Suprapubic skin (tissue), 4 donors: ENCODE measurements at regions not wholly inside any gene's neighbourhood (a gene's known extent, or its start where the extent isn't known, plus 50 kb on each side); places are given as distances from the start of the nearest gene placed in this dataset.

Source experiments
- DNase-seq, 2 donors: peaks; one replicate each; pipeline ENCODE4 v3.0.0-alpha.2; 2019; ENCODE audit warnings: low spot score in 2 of 2
- H3K27ac ChIP-seq: fragments of 200-600 bp; sonication (generic); one replicate; pipeline ENCODE4 v1.5.1; 2019
- H3K27me3 ChIP-seq: fragments of 200-600 bp; sonication (generic); one replicate; pipeline ENCODE4 v1.5.1; 2019
- H3K36me3 ChIP-seq: fragments of 200-600 bp; sonication (generic); one replicate; pipeline ENCODE4 v1.5.1; 2019
- H3K4me1 ChIP-seq: fragments of 200-600 bp; sonication (generic); one replicate; pipeline ENCODE4 v1.5.1; 2019
- H3K4me3 ChIP-seq: fragments of 200-600 bp; sonication (generic); one replicate; pipeline ENCODE4 v1.5.1; 2019; ENCODE audit warnings: mild to moderate bottlenecking
- H3K9me3 ChIP-seq: fragments of 200-600 bp; sonication (generic); one replicate; pipeline ENCODE4 v1.5.1; 2019
- EP300 ChIP-seq: sonication (generic); formaldehyde crosslinking; IDR thresholded peaks from one replicate; pipeline ENCODE4 v1.6.1; 2017; ENCODE audit warnings: antibody characterized with exemption
- POLR2A ChIP-seq, 2 donors: fragments of 450-650 bp; IDR thresholded peaks; one replicate each; pipeline ENCODE4 v1.6.1; 2017; ENCODE audit warnings: antibody characterized with exemption in 2 of 2, mild to moderate bottlenecking in 2 of 2, moderate library complexity in 2 of 2
- POLR2AphosphoS5 ChIP-seq, 3 donors: sonication (generic); formaldehyde crosslinking; IDR thresholded peaks; one replicate each; pipeline ENCODE4 v1.6.1; 2017; ENCODE audit warnings: antibody characterized with exemption in 3 of 3
- WGBS: methylation state at CpG from one replicate; pipeline ENCODE4 v1.1.5; 2018; 5-methylcytosine and 5-hydroxymethylcytosine counted together
- TF ChIP-seq, protein P1 (sequence below), 2 donors: fragments of 200-600 bp in 1 of 2; fragments of 450-650 bp in 1 of 2; sonication (generic) in 1 of 2; IDR thresholded peaks; one replicate each; pipeline ENCODE4 v1.5.1; 2016 to 2019; ENCODE audit warnings: antibody characterized with exemption in 2 of 2, mild to moderate bottlenecking in 1 of 2, moderate library complexity in 1 of 2

DNA sequence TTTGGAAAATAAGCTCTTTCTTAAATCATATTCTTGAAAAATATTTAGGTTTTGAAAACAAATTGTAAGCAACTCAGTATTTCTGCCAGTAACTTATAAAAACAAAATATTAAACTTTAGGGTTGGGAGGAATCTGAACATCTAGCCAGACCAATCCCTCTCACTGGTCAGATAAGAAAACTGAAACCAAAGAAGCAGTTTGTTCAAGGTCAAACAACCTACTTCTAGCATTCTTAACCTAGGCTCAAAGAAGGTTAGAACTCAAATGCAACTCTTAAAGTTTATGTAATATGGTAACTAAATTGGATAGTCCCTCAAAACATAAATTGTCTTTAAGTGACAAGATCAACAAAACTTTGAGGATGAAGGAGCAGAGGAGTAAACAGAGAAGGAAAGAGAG, 374.9 kb upstream of the TNC start:
- Histone ChIP-seq H3K27ac (no peak overlapping the region), H3K4me1 (no peaks in the 10 kb centered on the region), H3K4me3 (no peak overlapping the region), H3K9me3 (no peaks in the 10 kb centered on the region), H3K27me3 (no peaks in the 10 kb centered on the region), H3K36me3 (no peaks in the 10 kb centered on the region)
- no peak for DNase-seq
- no peak for TF ChIP-seq POLR2AphosphoS5 (IDR thresholded peaks at IDR 0.05)
- TF ChIP-seq POLR2A (IDR thresholded peaks at IDR 0.05) = no peak
- no peak for TF ChIP-seq EP300
- TF ChIP-seq, protein P1, sequence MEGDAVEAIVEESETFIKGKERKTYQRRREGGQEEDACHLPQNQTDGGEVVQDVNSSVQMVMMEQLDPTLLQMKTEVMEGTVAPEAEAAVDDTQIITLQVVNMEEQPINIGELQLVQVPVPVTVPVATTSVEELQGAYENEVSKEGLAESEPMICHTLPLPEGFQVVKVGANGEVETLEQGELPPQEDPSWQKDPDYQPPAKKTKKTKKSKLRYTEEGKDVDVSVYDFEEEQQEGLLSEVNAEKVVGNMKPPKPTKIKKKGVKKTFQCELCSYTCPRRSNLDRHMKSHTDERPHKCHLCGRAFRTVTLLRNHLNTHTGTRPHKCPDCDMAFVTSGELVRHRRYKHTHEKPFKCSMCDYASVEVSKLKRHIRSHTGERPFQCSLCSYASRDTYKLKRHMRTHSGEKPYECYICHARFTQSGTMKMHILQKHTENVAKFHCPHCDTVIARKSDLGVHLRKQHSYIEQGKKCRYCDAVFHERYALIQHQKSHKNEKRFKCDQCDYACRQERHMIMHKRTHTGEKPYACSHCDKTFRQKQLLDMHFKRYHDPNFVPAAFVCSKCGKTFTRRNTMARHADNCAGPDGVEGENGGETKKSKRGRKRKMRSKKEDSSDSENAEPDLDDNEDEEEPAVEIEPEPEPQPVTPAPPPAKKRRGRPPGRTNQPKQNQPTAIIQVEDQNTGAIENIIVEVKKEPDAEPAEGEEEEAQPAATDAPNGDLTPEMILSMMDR (IDR thresholded peaks at IDR 0.05) = no peak

- Histone ChIP-seq H3K27ac (no peak overlapping the region), H3K4me1 (no peaks in the 10 kb centered on the region), H3K36me3 (no peaks in the 10 kb centered on the region), H3K9me3 (no peaks in the 10 kb centered on the region), H3K27me3 (no peaks in the 10 kb centered on the region), H3K4me3 (no peak overlapping the region)
- TF ChIP-seq POLR2A (IDR thresholded peaks at IDR 0.05) (no peak), POLR2AphosphoS5 (IDR thresholded peaks at IDR 0.05) (no peak), EP300 (no peak)
- TF ChIP-seq, protein P1 (IDR thresholded peaks at IDR 0.05) = no peak
- 45% methylated on average over 1 of the region's 1 CpG for WGBS
- no peak for DNase-seq
These were observed 376.4 kb upstream of the TNC start for GRCh38 chr9:115494393-115494792.

GRCh38 chr9:115495052-115495635, 377.2 kb upstream of the TNC start:
- Histone ChIP-seq H3K9me3 (no peaks in the 10 kb centered on the region), H3K27ac (no peak overlapping the region), H3K4me3 (no peak overlapping the region), H3K27me3 (no peaks in the 10 kb centered on the region), H3K36me3 (no peaks in the 10 kb centered on the region), H3K4me1 (no peaks in the 10 kb centered on the region)
- WGBS = 52% methylated on average over 6 of the region's 6 CpGs
- no peak for DNase-seq
- TF ChIP-seq POLR2A (IDR thresholded peaks at IDR 0.05) (no peak), POLR2AphosphoS5 (IDR thresholded peaks at IDR 0.05) (no peak), EP300 (no peak)
- TF ChIP-seq, protein P1 (IDR thresholded peaks at IDR 0.05) = no peak

DNA sequence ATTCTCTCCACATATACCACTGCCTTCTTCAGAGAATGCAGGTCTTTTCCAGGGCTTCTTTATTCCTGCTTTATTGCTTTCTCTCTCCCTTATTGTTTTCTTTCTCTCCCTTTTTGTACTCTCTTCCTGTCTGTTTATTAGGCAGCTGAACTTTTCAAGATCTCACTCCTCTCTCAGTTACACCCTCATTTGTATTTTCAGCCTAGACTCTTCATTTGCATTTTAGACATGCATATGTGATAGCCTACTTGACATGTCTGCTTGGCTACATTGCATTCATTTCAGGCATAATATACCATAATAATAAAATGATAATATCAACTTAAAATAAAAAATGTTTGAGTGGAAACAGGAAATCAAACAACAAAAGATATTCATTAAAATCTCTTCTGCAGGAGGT, 377.9 kb upstream of the TNC start:
- no peaks in the 10 kb centered on the region for H3K4me1 ChIP-seq
- no peak overlapping the region for H3K4me3 ChIP-seq
- DNase-seq = no peak
- TF ChIP-seq POLR2AphosphoS5 (IDR thresholded peaks at IDR 0.05) = no peak
- TF ChIP-seq, protein P1 (IDR thresholded peaks at IDR 0.05) = no peak
- no peak for TF ChIP-seq EP300
- no peak for TF ChIP-seq POLR2A (IDR thresholded peaks at IDR 0.05)
- no peaks in the 10 kb centered on the region for H3K36me3 ChIP-seq
- H3K9me3 ChIP-seq = no peaks in the 10 kb centered on the region
- H3K27ac ChIP-seq = no peak overlapping the region
- H3K27me3 ChIP-seq = no peaks in the 10 kb centered on the region

- Histone ChIP-seq H3K27me3 (no peaks in the 10 kb centered on the region), H3K36me3 (no peaks in the 10 kb centered on the region), H3K9me3 (no peaks in the 10 kb centered on the region), H3K27ac (no peak overlapping the region), H3K4me1 (no peaks in the 10 kb centered on the region), H3K4me3 (no peak overlapping the region)
- DNase-seq = no peak
- 64% methylated on average over 4 of the region's 4 CpGs for WGBS
- TF ChIP-seq, protein P1 (IDR thresholded peaks at IDR 0.05) = no peak
- TF ChIP-seq POLR2AphosphoS5 (IDR thresholded peaks at IDR 0.05) = no peak
- TF ChIP-seq POLR2A (IDR thresholded peaks at IDR 0.05) = no peak
- TF ChIP-seq EP300 = no peak
These were observed 380.3 kb upstream of the TNC start for GRCh38 chr9:115498303-115498702.
